ENCODE measurements at regions not wholly inside any gene's neighbourhood (a gene's known extent, or its start where the extent isn't known, plus 50 kb on each side); places are given as distances from the start of the nearest gene placed in this dataset.

DNA sequence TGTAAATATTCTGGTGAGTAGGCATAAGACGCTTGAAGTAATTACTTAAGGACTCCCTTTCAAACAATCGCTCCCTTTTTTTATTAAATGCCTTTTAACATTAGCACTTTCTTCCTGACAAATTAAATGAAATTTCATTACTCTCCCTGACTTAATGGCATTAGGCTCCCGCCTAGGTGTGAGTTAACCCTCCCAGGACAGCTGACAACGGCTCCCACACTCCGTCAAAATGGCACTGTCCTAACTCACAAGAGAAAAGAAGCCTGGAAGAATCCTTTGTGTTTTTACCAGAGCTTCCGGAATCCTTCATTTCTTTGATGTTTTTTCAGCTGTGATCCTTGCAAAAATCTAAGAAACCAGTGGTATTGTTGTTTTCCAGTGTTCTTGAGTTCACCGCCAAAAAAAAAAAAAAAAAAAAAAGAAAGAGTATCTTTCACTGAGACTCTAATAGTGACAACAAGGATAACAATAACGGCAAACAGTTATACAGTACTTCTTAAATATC, 861.0 kb upstream of the NR2F2 start:
- H3K27ac Mint-ChIP-seq (ENCODE audit: unreplicated experiment), result no peak overlapping the region
- no peaks in the 10 kb centered on the region for H3K36me3 Mint-ChIP-seq (ENCODE audit: unreplicated experiment)

DNA sequence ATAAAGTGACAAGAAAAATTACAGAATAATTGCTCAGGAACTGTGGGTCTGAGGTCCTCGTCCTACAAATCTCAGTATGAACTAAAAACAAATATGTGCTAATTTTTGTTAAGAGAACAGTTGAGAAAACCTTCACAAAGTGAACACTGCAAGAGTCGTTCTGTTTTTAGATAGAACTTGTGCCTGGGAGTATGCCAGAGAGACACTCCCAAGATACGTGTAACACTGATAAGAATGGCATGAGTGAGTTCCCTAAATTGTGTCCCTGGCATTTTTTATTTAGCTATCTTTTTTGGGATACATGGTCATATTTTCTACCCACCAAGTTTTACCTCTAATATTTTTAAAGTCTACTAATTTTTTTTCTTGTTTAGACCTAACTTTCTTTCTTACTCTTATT, 860.0 kb upstream of the NR2F2 start:
- TF ChIP-seq, protein P1, sequence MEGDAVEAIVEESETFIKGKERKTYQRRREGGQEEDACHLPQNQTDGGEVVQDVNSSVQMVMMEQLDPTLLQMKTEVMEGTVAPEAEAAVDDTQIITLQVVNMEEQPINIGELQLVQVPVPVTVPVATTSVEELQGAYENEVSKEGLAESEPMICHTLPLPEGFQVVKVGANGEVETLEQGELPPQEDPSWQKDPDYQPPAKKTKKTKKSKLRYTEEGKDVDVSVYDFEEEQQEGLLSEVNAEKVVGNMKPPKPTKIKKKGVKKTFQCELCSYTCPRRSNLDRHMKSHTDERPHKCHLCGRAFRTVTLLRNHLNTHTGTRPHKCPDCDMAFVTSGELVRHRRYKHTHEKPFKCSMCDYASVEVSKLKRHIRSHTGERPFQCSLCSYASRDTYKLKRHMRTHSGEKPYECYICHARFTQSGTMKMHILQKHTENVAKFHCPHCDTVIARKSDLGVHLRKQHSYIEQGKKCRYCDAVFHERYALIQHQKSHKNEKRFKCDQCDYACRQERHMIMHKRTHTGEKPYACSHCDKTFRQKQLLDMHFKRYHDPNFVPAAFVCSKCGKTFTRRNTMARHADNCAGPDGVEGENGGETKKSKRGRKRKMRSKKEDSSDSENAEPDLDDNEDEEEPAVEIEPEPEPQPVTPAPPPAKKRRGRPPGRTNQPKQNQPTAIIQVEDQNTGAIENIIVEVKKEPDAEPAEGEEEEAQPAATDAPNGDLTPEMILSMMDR (IDR thresholded peaks at IDR 0.05; ENCODE audit: partially characterized antibody, unreplicated experiment), result no peak
- no peaks in the 10 kb centered on the region for H3K36me3 Mint-ChIP-seq (ENCODE audit: unreplicated experiment)
- H3K27ac Mint-ChIP-seq (ENCODE audit: unreplicated experiment), result no peak overlapping the region
- H3K27me3 Mint-ChIP-seq (ENCODE audit: unreplicated experiment), result peaks cover 3% of the 10 kb centered on the region
- peaks cover 3% of the 10 kb centered on the region for H3K9me3 Mint-ChIP-seq (ENCODE audit: unreplicated experiment)
- no peak overlapping the region for H3K4me3 Mint-ChIP-seq (ENCODE audit: unreplicated experiment)
- H3K4me1 Mint-ChIP-seq (ENCODE audit: low read depth, unreplicated experiment), result peaks cover 2% of the 10 kb centered on the region
- no peak for DNase-seq

More for the DNA sequence above, 861.0 kb upstream of the NR2F2 start:
- TF ChIP-seq, protein P1 (IDR thresholded peaks at IDR 0.05; ENCODE audit: partially characterized antibody, unreplicated experiment), result no peak
- DNase-seq, result no peak
- H3K27me3 Mint-ChIP-seq (ENCODE audit: unreplicated experiment), result peaks cover 3% of the 10 kb centered on the region
- H3K9me3 Mint-ChIP-seq (ENCODE audit: unreplicated experiment), result peaks cover 3% of the 10 kb centered on the region
- peaks cover 2% of the 10 kb centered on the region for H3K4me1 Mint-ChIP-seq (ENCODE audit: low read depth, unreplicated experiment)
- no peak overlapping the region for H3K4me3 Mint-ChIP-seq (ENCODE audit: unreplicated experiment)

GRCh38 chr15:95470997-95471689, 859.4 kb upstream of the NR2F2 start:
- DNase-seq, result no peak
- Mint-ChIP-seq H3K27ac (ENCODE audit: unreplicated experiment) (no peak overlapping the region), H3K27me3 (ENCODE audit: unreplicated experiment) (peaks cover 3% of the 10 kb centered on the region), H3K36me3 (ENCODE audit: unreplicated experiment) (no peaks in the 10 kb centered on the region), H3K9me3 (ENCODE audit: unreplicated experiment) (peaks cover 3% of the 10 kb centered on the region), H3K4me3 (ENCODE audit: unreplicated experiment) (no peak overlapping the region), H3K4me1 (ENCODE audit: low read depth, unreplicated experiment) (peaks cover 2% of the 10 kb centered on the region)
- TF ChIP-seq, protein P1 (IDR thresholded peaks at IDR 0.05; ENCODE audit: partially characterized antibody, unreplicated experiment), result no peak

DNA sequence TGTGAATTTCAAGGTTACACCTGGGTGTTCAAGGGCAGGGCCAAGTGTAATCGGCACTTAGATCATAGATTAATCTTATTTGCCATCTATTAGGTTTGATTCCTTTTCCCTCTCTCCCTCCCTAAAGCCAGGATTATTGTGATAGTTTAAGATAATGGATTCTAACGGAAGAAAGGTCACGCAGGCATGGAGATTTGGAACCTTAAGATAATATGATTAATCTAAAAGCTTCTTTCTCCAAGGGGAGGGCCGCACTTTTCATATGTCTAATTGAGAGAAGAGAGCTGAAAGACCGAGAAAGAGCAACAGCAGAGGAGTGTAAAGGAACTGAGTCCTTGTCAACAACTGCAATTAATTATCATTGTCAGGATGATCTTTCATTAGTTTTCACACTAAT, 858.8 kb upstream of the NR2F2 start:
- Mint-ChIP-seq H3K4me3 (ENCODE audit: unreplicated experiment) (no peak overlapping the region), H3K27me3 (ENCODE audit: unreplicated experiment) (peaks cover 3% of the 10 kb centered on the region), H3K27ac (ENCODE audit: unreplicated experiment) (no peak overlapping the region), H3K4me1 (ENCODE audit: low read depth, unreplicated experiment) (peaks cover 2% of the 10 kb centered on the region), H3K9me3 (ENCODE audit: unreplicated experiment) (peaks cover 3% of the 10 kb centered on the region), H3K36me3 (ENCODE audit: unreplicated experiment) (no peaks in the 10 kb centered on the region)
- TF ChIP-seq, protein P1 (IDR thresholded peaks at IDR 0.05; ENCODE audit: partially characterized antibody, unreplicated experiment), result no peak
- DNase-seq, result no peak

- no peaks in the 10 kb centered on the region for H3K27me3 Mint-ChIP-seq (ENCODE audit: unreplicated experiment)
- no peaks in the 10 kb centered on the region for H3K9me3 Mint-ChIP-seq (ENCODE audit: unreplicated experiment)
- no peak overlapping the region for H3K27ac Mint-ChIP-seq (ENCODE audit: unreplicated experiment)
- TF ChIP-seq, protein P1 (IDR thresholded peaks at IDR 0.05; ENCODE audit: partially characterized antibody, unreplicated experiment), result no peak
- peaks cover 6% of the 10 kb centered on the region for H3K4me1 Mint-ChIP-seq (ENCODE audit: low read depth, unreplicated experiment)
- DNase-seq, result no peak
- no peak overlapping the region for H3K4me3 Mint-ChIP-seq (ENCODE audit: unreplicated experiment)
- H3K36me3 Mint-ChIP-seq (ENCODE audit: unreplicated experiment), result no peaks in the 10 kb centered on the region
Measured at GRCh38 chr15:95475067-95475466, 855.4 kb upstream of the NR2F2 start.

Data from glutamatergic neuron (in vitro differentiated cells).